ENCODE measurements at regions not wholly inside any gene's neighbourhood (a gene's known extent, or its start where the extent isn't known, plus 50 kb on each side); places are given as distances from the start of the nearest gene placed in this dataset.
"Not testable (repeated sequence)": the region's sequence is repeated elsewhere in the genome, so short reads cannot be mapped to it uniquely, and the experiment has no call there.

GRCh38 chr6:85826997-85827396 lies 184.3 kb upstream of the SYNCRIP start:
- DNase-seq (no peak), ATAC-seq (no peak)
- intact Hi-C loops (cut with micrococcal nuclease): no loop called here

DNA sequence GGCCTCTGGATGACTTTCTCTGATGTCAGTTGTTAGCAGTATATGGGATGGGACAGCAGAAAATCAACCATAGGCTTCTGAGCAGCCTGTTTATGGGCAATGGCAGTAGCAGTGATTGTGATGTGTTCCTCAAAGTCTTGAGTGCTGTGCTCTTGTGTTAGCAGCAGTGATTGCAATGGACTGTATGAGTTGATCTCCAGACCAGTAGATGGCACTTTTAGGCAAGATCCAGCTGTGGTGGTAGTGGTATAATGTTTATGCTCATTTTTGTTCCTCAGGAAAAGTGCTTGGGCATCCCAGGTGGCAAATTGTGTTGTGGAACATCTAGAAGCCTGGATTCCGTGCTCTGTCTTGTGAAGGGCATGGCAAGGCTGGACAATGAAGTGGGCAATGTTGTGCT lies 181.6 kb upstream of the SYNCRIP start:
- ATAC-seq: no peak
- no peak for DNase-seq
- intact Hi-C loops (cut with micrococcal nuclease): no loop called here

DNA sequence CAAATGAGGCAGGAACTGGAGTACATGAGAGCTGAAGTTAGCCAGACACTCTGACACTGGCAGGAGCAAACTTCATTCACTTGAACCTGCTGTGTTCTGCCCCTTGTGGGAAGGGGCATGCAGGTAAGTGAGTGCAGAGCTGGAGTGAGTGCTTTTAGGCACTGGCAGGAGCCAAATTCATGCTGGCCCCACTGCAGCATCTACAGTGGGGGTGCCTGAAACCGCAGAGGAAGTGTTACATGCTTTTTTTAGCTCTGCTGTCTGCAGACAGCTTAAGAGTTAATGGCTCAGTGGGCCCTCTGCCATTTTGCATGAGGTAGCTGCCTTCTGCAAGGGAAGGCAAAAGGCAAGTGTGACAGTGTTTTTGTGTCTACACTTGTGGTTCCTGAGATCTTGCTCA lies 167.9 kb upstream of the SYNCRIP start:
- ATAC-seq (no peak), DNase-seq (no peak)
- intact Hi-C loops (cut with micrococcal nuclease): no loop called here

- no peak for ATAC-seq
- intact Hi-C loops (cut with micrococcal nuclease): no loop called here
Observed at GRCh38 chr6:85803721-85804120, 161.0 kb upstream of the SYNCRIP start.

GRCh38 chr6:85802162-85802561 lies 159.5 kb upstream of the SYNCRIP start:
- DNase-seq (no peak), ATAC-seq (no peak)
- intact Hi-C loops (cut with micrococcal nuclease): no loop called here

More at GRCh38 chr6:85803721-85804120, 161.0 kb upstream of the SYNCRIP start:
- no peak for DNase-seq

DNA sequence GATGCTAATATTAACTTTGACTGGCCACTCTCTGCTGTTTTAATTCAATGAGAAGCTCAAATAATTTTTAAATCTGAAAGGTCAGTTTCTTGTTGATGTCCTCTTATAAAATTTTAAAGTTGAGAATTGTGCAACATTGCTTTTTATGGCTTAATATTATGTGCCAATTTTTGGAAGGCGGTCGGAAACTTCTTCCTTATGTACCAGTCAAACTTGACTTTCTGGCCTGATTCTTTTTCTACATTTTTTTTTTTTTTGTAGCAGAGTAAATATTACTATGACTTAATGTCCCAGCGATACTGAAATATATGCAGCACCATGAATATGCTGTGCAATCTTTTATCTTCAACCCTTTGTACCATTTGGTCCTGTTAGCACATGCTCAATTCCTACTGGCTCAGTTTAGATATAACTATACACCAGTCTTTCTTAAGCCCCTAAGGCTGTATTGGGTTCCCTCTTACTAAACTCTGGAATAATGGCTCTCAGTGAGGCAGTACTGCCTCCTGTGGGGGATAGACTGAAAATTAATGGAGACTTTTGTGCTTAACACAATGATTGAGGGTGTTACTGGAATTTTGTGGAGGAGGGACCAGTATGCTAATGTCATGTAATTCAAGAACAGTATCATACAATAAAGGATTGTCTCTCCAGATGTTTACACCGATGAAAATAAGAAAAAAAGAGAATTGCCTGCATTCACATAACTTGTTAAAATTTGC lies 156.4 kb upstream of the SYNCRIP start:
- no peak for ATAC-seq
- intact Hi-C loops (cut with micrococcal nuclease): no loop called here
- DNase-seq: no peak

GRCh38 chr6:85797993-85798392 lies 155.3 kb upstream of the SYNCRIP start:
- DNase-seq: no peak
- ATAC-seq: no peak
- intact Hi-C loops (cut with micrococcal nuclease): no loop called here

GRCh38 chr6:85795945-85796344 lies 153.3 kb upstream of the SYNCRIP start:
- DNase-seq: no peak
- intact Hi-C loops (cut with micrococcal nuclease): no loop called here
- ATAC-seq: no peak

- ATAC-seq (no peak), DNase-seq (no peak)
- intact Hi-C loops (cut with micrococcal nuclease): no loop called here
Observed at GRCh38 chr6:85792254-85792653, 149.6 kb upstream of the SYNCRIP start.

DNA sequence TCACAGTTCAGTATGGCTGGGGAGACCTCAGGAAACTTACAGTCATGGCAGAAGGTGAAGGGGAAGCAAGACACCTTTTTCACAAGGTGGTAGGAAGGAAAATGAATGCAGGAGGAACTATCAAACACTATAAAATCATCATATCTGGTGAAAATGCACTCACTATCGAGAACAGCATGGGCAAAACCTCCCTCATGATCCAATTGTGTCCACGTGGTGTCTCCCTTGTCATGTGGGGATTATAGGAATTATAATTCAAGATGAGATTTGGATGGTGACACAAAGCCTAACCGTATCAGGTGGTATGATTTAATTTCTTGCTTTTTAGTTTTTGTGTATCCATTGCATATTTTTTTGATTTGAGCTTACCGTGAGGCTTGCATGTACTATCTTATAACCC lies 133.2 kb upstream of the SYNCRIP start:
- intact Hi-C loops (cut with micrococcal nuclease): no loop called here
- no peak for DNase-seq
- no peak for ATAC-seq

DNA sequence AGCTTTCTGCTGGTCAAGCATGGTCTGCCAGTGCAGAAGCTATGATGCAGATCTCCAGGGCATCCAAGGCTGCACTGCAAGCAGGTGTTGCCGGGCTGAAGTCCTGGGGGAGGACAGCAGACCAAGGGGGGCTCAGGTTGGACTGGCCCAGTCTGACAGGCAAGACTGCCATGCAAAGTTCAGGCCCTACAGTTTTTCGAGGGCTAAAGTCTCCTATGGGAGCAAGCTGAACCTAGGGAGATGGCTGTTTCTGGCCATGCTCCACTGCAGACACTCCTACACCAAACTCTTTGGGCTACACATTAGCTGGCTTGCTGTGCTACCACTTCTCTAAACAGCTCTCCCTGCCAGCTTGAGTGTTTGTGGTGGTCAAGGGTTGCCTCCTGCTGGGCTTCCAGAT lies 130.0 kb upstream of the SYNCRIP start:
- DNase-seq: no peak
- ATAC-seq: no peak
- intact Hi-C loops (cut with micrococcal nuclease): no loop called here

GRCh38 chr6:85771925-85772430 lies 129.3 kb upstream of the SYNCRIP start:
- intact Hi-C loops (cut with micrococcal nuclease): no loop called here
- ATAC-seq (no peak), DNase-seq (no peak)

DNA sequence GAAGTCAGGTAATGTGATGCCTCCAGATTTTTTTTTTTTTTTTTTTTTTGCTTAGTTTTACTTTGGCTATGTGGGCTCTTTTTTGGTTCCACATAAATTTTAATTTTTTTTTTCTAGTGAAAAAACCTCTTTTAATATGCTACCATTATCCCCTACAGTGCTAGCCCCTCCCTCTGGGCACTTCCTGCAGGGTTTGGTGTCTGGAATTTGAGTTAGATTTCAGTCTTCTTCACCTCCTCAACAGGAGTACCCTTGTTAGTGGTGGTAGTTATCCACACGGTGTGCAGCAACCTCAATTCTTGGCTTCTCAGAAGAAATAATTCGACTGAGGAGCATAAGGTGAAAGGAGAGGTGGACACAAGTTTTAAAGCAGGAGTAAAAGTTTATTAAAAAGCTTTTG lies 128.8 kb upstream of the SYNCRIP start:
- DNase-seq: no peak
- ATAC-seq: no peak
- intact Hi-C loops (cut with micrococcal nuclease): no loop called here

DNA sequence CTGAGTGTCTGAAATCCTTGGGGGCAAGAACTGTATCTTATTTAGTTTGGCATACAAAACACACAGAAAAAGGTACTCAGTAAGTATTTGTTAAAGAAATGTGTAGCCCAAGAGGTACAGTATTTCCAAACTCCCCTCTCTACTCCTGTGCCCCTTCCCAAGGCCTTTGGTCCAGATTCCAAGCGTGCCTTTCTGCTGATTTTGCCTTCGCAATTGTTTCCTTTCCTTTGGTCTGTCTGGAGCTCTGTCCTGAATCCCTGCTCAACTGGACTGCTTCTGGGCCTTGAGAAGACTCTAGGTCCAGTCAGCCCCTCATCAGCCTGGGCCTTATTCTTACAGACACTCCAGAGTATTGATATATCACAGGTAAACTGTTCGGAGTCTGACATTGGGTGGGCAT lies 122.2 kb upstream of the SYNCRIP start:
- ATAC-seq (no peak), DNase-seq (no peak)
- intact Hi-C loops (cut with micrococcal nuclease): no loop called here

- DNase-seq (no peak), ATAC-seq (no peak)
- intact Hi-C loops (cut with micrococcal nuclease): no loop called here
Observed at GRCh38 chr6:85756982-85757381, 114.3 kb upstream of the SYNCRIP start.

DNA sequence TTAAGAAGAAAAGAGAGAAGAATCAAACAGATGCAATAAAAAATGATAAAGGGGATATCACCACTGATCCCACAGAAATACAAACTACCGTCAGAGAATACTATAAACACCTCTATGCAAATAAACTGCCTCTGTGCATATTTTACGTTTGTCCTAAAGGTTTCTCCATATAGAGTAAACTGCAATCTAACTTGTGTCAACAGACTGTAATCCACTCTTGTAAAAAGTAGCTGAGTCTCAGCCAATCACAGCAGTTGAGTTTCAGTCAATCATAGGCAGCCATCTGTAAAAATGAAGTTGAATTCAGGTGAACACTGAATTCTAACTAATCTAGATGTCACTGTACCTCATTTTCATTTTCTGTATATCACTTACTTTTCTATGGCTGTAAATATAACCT lies 112.2 kb upstream of the SYNCRIP start:
- ATAC-seq (no peak), DNase-seq (no peak)
- intact Hi-C loops (cut with micrococcal nuclease): no loop called here

- ATAC-seq (no peak), DNase-seq (no peak)
- intact Hi-C loops (cut with micrococcal nuclease): no loop called here
Observed at GRCh38 chr6:85752602-85753001, 109.9 kb upstream of the SYNCRIP start.

DNA sequence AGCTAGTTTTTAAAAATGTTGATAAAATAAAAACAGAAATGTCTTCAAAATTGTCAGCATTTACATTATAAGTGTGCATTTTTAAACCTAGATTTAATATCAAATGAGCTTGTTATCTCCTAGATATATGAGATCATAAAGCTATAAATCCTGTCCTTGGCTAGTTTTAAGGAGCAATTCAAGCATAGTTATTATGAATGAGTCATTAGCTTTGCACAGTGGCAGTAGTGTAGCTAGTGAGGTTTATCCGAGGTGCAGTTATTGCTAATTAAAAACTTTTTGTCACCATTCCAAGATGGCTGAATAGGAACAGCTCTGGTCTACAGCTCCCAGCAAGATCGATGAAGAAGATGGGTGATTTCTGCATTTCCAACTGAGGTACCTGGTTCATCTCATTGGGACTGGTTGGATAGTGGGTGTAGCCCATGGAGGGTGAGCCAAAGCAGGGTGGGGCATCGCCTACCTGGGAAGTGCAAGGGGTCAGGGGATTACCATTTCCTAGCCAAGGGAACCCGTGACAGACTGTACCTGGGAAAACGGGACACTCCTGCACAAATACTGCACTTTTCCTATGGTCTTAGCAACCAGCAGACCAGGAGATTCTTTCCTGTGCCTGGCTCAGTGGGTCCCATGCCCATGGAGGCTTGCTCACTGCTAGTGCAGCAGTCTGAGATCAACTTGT lies 108.8 kb upstream of the SYNCRIP start:
- no peak for DNase-seq
- ATAC-seq: no peak
- intact Hi-C loops (cut with micrococcal nuclease): no loop called here

- intact Hi-C loops (cut with micrococcal nuclease); ATAC-seq; DNase-seq: not testable (repeated sequence)
Observed at GRCh38 chr6:85750146-85750545, 107.5 kb upstream of the SYNCRIP start.

- ATAC-seq (no peak), DNase-seq (no peak)
- intact Hi-C loops (cut with micrococcal nuclease): no loop called here
Observed at GRCh38 chr6:85749236-85749635, 106.5 kb upstream of the SYNCRIP start.

GRCh38 chr6:85747666-85748065 lies 105.0 kb upstream of the SYNCRIP start:
- ATAC-seq (no peak), DNase-seq (no peak)
- intact Hi-C loops (cut with micrococcal nuclease): no loop called here

All from left ventricle myocardium superior (tissue), 1 donor.